Esophagus squamous epithelium (tissue), 5 donors: ENCODE measurements at regions not wholly inside any gene's neighbourhood (a gene's known extent, or its start where the extent isn't known, plus 50 kb on each side); places are given as distances from the start of the nearest gene placed in this dataset.

Experiments used
- DNase-seq: peaks from one replicate; lab custom pipeline; 2025; lab: John Stamatoyannopoulos, UW
- H3K27ac ChIP-seq, 4 donors: fragments of 200-600 bp; sonication (generic); one replicate each; pipeline ENCODE4 v1.5.1; 2016 to 2019; ENCODE audit warnings: mild to moderate bottlenecking in 1 of 4
- H3K27me3 ChIP-seq, 4 donors: fragments of 200-600 bp; sonication (generic); 1 replicate in 3 of 4; 2 replicates in 1 of 4; pipeline versions ENCODE4 v1.5.1 to v1.6.0; 2017 to 2021; ENCODE audit warnings: antibody characterized with exemption in 1 of 4
- H3K36me3 ChIP-seq, 3 donors: fragments of 200-600 bp; sonication (generic); one replicate each; pipeline ENCODE4 v1.5.1; 2016 to 2019
- H3K4me1 ChIP-seq, 3 donors: fragments of 200-600 bp; sonication (generic); one replicate each; pipeline ENCODE4 v1.5.1; 2017 to 2019
- H3K4me3 ChIP-seq, 4 donors: fragments of 200-600 bp; sonication (generic); 1 replicate in 3 of 4; 2 replicates in 1 of 4; pipeline ENCODE4 v1.5.1; 2016 to 2019; ENCODE audit warnings: mild to moderate bottlenecking in 2 of 4, moderate library complexity in 1 of 4
- H3K9me3 ChIP-seq, 3 donors: fragments of 200-600 bp; sonication (generic); one replicate each; pipeline ENCODE4 v1.5.1; 2016 to 2019
- POLR2A ChIP-seq, 4 donors: fragments of 450-650 bp; IDR thresholded peaks; one replicate each; pipeline ENCODE4 v1.6.1; 2017; ENCODE audit warnings: antibody characterized with exemption in 4 of 4, mild to moderate bottlenecking in 4 of 4, moderate library complexity in 3 of 4
- WGBS, 2 donors: methylation state at CpG; one replicate each; pipeline ENCODE4 v1.1.5; 2018; 5-methylcytosine and 5-hydroxymethylcytosine counted together
- intact Hi-C: fragments of 100-400 bp; cut with DNase I; formaldehyde crosslinking; loops from one replicate; pipeline ENCODE4 v1.15.0; 2022
- TF ChIP-seq, protein P1 (sequence below), 6 experiments: fragments of 450-650 bp in 4 of 6; fragments of 200-600 bp in 2 of 6; sonication (generic) in 2 of 6; IDR thresholded peaks; one replicate each; pipeline ENCODE4 v1.5.1; 2016 to 2019; ENCODE audit warnings: antibody characterized with exemption in 6 of 6, mild to moderate bottlenecking in 4 of 6, moderate library complexity in 4 of 6
- donor health status: DM: yes; HTN: yes; CAD: no.

DNA sequence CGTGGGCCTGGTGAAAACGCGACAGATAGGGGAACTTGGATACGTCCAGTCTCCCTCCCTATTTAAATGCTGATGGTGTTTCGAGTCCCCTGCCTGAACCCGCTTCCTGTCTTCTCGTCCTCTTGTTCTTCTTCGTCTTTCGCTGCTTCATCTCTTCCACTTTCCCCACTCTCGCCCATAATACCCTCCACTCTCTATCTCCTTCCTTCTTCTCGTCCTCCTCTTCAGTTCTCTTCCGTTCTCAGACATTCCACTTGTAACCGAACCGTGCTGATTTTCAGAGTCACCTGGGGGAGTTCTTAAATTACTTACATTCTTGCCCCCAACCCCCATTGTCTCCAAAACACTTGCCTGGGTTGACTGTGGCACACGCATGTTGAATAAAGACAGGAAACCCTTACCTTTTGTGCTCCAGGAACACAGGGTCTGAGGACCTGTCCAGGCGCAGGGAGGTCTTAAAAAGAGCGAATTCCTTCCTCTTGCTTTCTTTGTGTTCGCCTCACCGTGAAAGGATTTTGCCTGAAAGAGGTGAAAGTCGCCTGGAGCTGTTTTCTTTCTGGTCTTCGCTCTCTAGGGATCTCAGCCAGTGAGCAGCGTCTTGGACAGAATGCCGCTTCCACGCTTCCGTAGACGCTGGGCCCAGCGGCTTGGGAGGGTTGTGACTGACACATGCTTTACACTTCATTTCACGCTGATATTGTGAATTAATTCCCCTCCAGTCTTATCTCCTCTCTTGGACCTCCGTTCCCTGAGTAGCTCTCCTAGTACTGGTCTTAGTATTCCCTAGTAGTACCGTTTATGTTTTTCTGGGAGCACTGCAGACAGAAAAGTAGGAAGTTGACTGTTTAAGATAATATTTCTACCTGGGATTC, 184.0 kb downstream of the GPX5 start:
- H3K36me3 ChIP-seq: no peaks in the 10 kb centered on the region
- H3K27me3 ChIP-seq: peaks cover 0 to 70% (median 5%) of the 10 kb centered on the region in 4 donors
- intact Hi-C loops: no loop called here
- no peak for DNase-seq
- H3K4me3 ChIP-seq: peak overlapping the region in 2 of 4 donors; percentile 8 to 24
- H3K27ac ChIP-seq: no peak overlapping the region
- peaks cover 0 to 25% (median 8%) of the 10 kb centered on the region in 3 donors for H3K9me3 ChIP-seq
- H3K4me1 ChIP-seq: peaks cover 0 to 12% (median 0%) of the 10 kb centered on the region in 3 donors
- TF ChIP-seq POLR2A (IDR thresholded peaks at IDR 0.05): no peak
- TF ChIP-seq, protein P1, sequence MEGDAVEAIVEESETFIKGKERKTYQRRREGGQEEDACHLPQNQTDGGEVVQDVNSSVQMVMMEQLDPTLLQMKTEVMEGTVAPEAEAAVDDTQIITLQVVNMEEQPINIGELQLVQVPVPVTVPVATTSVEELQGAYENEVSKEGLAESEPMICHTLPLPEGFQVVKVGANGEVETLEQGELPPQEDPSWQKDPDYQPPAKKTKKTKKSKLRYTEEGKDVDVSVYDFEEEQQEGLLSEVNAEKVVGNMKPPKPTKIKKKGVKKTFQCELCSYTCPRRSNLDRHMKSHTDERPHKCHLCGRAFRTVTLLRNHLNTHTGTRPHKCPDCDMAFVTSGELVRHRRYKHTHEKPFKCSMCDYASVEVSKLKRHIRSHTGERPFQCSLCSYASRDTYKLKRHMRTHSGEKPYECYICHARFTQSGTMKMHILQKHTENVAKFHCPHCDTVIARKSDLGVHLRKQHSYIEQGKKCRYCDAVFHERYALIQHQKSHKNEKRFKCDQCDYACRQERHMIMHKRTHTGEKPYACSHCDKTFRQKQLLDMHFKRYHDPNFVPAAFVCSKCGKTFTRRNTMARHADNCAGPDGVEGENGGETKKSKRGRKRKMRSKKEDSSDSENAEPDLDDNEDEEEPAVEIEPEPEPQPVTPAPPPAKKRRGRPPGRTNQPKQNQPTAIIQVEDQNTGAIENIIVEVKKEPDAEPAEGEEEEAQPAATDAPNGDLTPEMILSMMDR (IDR thresholded peaks at IDR 0.05): no peak
- WGBS, 2 donors: 4 to 15% methylated on average over 26 to 30 of the region's 30 CpGs

DNA sequence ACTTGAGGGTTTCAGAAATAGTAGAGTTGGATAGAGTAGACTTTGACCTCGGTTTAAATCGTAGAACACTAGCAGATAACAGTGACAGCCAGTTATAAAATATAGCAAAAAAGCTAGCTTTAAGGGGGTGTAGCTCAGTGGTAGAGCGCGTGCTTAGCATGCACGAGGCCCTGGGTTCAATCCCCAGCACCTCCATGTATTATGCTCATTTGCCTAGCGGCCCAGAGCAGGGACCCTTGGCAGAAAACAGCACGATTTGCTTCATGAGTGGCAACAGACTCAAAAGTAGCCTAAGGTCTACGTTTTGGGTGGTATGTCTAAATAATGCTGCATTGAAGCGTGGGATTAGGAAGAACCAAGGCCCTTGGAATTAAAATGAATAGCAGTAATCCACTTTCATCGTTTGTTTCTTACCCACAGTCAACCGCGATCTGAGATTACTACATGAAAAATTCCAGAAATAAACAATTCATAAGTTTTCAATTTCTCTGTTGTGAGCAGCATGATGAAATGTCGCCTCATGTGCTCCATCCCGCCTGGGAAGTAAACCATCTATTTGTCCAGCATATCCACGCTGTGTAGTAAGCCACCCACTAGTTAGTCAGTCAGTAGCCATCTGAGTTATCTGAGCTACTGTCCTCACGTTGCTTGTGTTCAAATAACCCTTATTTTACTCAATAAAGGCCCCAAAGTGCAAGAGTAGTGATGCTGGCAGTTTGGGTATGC, 184.9 kb downstream of the GPX5 start:
- peaks cover 0 to 62% (median 5%) of the 10 kb centered on the region in 4 donors for H3K27me3 ChIP-seq
- H3K27ac ChIP-seq: no peak overlapping the region
- intact Hi-C loops: no loop called here
- DNase-seq: no peak
- H3K9me3 ChIP-seq: peaks cover 0 to 25% (median 8%) of the 10 kb centered on the region in 3 donors
- 49 to 59% methylated on average over 16 of the region's 16 CpGs for WGBS, 2 donors
- H3K36me3 ChIP-seq: no peaks in the 10 kb centered on the region
- TF ChIP-seq, protein P1 (IDR thresholded peaks at IDR 0.05): no peak
- no peak for TF ChIP-seq POLR2A (IDR thresholded peaks at IDR 0.05)
- H3K4me1 ChIP-seq: peaks cover 0 to 12% (median 0%) of the 10 kb centered on the region in 3 donors
- H3K4me3 ChIP-seq: no peak overlapping the region

DNA sequence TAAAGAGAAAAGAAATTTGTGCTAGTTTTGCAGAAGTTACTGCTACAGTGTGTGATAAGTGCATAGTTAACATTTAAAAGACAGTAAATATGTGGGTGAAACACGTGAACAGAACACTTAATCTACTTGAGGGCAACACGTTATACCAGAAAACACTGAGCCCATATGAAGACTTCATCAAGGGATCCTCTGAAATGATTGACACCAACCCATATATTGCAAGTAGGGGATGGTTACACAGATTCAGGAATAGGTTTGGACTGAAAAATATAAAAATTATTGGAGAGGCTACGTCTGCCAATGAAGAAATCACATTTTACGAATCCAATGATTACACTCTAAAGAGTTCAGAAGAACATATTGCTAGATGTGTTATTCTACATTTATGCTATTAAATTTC, 185.6 kb downstream of the GPX5 start:
- Histone ChIP-seq H3K27me3 (peaks cover 0 to 55% (median 5%) of the 10 kb centered on the region in 4 donors), H3K27ac (no peak overlapping the region), H3K36me3 (no peaks in the 10 kb centered on the region), H3K4me1 (peaks cover 0 to 12% (median 0%) of the 10 kb centered on the region in 3 donors), H3K9me3 (peaks cover 0 to 25% (median 8%) of the 10 kb centered on the region in 3 donors), H3K4me3 (no peak overlapping the region)
- WGBS, 2 donors: 67 to 84% methylated on average over 4 of the region's 4 CpGs
- intact Hi-C loops: no loop called here
- TF ChIP-seq POLR2A (IDR thresholded peaks at IDR 0.05): no peak
- TF ChIP-seq, protein P1 (IDR thresholded peaks at IDR 0.05): no peak
- DNase-seq: no peak

DNA sequence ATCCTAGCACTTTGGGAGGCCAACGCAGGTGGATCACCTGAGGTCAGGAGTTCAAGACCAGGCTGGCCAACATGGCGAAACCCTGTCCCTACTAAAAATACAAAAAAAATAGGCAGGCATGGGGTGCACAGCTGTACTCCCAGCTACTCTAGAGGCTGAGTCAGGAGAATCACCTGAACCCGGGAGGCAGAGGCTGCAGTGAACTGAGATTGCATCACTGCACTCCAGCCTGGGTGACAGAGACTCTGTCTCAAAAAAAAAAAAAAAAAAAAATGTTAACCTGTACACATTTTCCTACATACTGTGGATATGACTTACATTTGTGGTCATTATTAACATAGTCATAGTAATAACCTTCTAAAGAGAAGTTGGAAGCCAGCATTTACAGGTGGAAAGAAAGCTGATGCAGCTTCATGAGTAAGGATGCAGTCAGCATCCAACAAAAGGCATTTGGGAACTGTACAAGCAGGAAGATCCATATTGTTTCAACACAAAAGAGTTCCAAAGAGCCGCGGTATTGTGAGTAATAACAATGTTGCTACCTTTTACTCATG, 186.2 kb downstream of the GPX5 start:
- Histone ChIP-seq H3K4me3 (no peak overlapping the region), H3K9me3 (peaks cover 0 to 25% (median 8%) of the 10 kb centered on the region in 3 donors), H3K27ac (no peak overlapping the region), H3K27me3 (peaks cover 0 to 51% (median 5%) of the 10 kb centered on the region in 4 donors), H3K4me1 (peaks cover 0 to 12% (median 0%) of the 10 kb centered on the region in 3 donors), H3K36me3 (no peaks in the 10 kb centered on the region)
- WGBS, 2 donors: 39 to 50% methylated on average over 5 of the region's 5 CpGs
- TF ChIP-seq, protein P1 (IDR thresholded peaks at IDR 0.05): no peak
- DNase-seq: no peak
- intact Hi-C loops: no loop called here
